ENCODE measurements at regions not wholly inside any gene's neighbourhood (a gene's known extent, or its start where the extent isn't known, plus 50 kb on each side); places are given as distances from the start of the nearest gene placed in this dataset.

GRCh38 chr5:18764161-18764560, 1129.9 kb downstream of the TAF11L14 start:
- Histone ChIP-seq H3K9me3 (ENCODE audit: control insufficient read depth in 2 of 2, insufficient read depth in 1 of 2, low read depth in 1 of 2, low read length in 1 of 2) (no peaks in the 10 kb centered on the region), H3K4me3 (ENCODE audit: low read depth in 1 of 2, low read length in 2 of 2) (no peak overlapping the region), H3K27me3 (ENCODE audit: control insufficient read depth in 1 of 2, insufficient read depth in 2 of 2, low read length in 2 of 2) (no peaks in the 10 kb centered on the region), H3K36me3 (ENCODE audit: control insufficient read depth in 2 of 2, insufficient read depth in 2 of 2, low read length in 1 of 2) (no peaks in the 10 kb centered on the region), H3K4me1 (ENCODE audit: control insufficient read depth in 2 of 2, insufficient read depth in 2 of 2, low read length in 1 of 2) (no peaks in the 10 kb centered on the region), H3K27ac (ENCODE audit: low read depth in 2 of 2, low read length in 1 of 2) (no peak overlapping the region)

GRCh38 chr5:18765304-18765703, 1131.0 kb downstream of the TAF11L14 start:
- H3K27ac ChIP-seq (ENCODE audit: low read depth in 2 of 2, low read length in 1 of 2) = no peak overlapping the region
- no peaks in the 10 kb centered on the region for H3K9me3 ChIP-seq (ENCODE audit: control insufficient read depth in 2 of 2, insufficient read depth in 1 of 2, low read depth in 1 of 2, low read length in 1 of 2)
- H3K27me3 ChIP-seq (ENCODE audit: control insufficient read depth in 1 of 2, insufficient read depth in 2 of 2, low read length in 2 of 2) = no peaks in the 10 kb centered on the region
- 96 to 97% methylated on average over 2 of the region's 2 CpGs for WGBS, 2 donors
- H3K36me3 ChIP-seq (ENCODE audit: control insufficient read depth in 2 of 2, insufficient read depth in 2 of 2, low read length in 1 of 2) = no peaks in the 10 kb centered on the region
- H3K4me3 ChIP-seq (ENCODE audit: low read depth in 1 of 2, low read length in 2 of 2) = no peak overlapping the region
- no peaks in the 10 kb centered on the region for H3K4me1 ChIP-seq (ENCODE audit: control insufficient read depth in 2 of 2, insufficient read depth in 2 of 2, low read length in 1 of 2)

GRCh38 chr5:18771097-18771610, 1136.9 kb downstream of the TAF11L14 start:
- Histone ChIP-seq H3K4me3 (ENCODE audit: low read depth in 1 of 2, low read length in 2 of 2) (no peak overlapping the region), H3K9me3 (ENCODE audit: control insufficient read depth in 2 of 2, insufficient read depth in 1 of 2, low read depth in 1 of 2, low read length in 1 of 2) (no peaks in the 10 kb centered on the region), H3K27ac (ENCODE audit: low read depth in 2 of 2, low read length in 1 of 2) (no peak overlapping the region), H3K4me1 (ENCODE audit: control insufficient read depth in 2 of 2, insufficient read depth in 2 of 2, low read length in 1 of 2) (no peaks in the 10 kb centered on the region), H3K27me3 (ENCODE audit: control insufficient read depth in 1 of 2, insufficient read depth in 2 of 2, low read length in 2 of 2) (no peaks in the 10 kb centered on the region), H3K36me3 (ENCODE audit: control insufficient read depth in 2 of 2, insufficient read depth in 2 of 2, low read length in 1 of 2) (no peaks in the 10 kb centered on the region)
- 67 to 69% methylated on average over 6 of the region's 6 CpGs for WGBS, 2 donors

- H3K4me3 ChIP-seq (ENCODE audit: low read depth in 1 of 2, low read length in 2 of 2) = no peak overlapping the region
- no peaks in the 10 kb centered on the region for H3K36me3 ChIP-seq (ENCODE audit: control insufficient read depth in 2 of 2, insufficient read depth in 2 of 2, low read length in 1 of 2)
- no peaks in the 10 kb centered on the region for H3K27me3 ChIP-seq (ENCODE audit: control insufficient read depth in 1 of 2, insufficient read depth in 2 of 2, low read length in 2 of 2)
- no peaks in the 10 kb centered on the region for H3K4me1 ChIP-seq (ENCODE audit: control insufficient read depth in 2 of 2, insufficient read depth in 2 of 2, low read length in 1 of 2)
- H3K27ac ChIP-seq (ENCODE audit: low read depth in 2 of 2, low read length in 1 of 2) = no peak overlapping the region
- no peaks in the 10 kb centered on the region for H3K9me3 ChIP-seq (ENCODE audit: control insufficient read depth in 2 of 2, insufficient read depth in 1 of 2, low read depth in 1 of 2, low read length in 1 of 2)
- WGBS, 2 donors = 21 to 29% methylated on average over 4 of the region's 4 CpGs
These were observed 1138.2 kb downstream of the TAF11L14 start for GRCh38 chr5:18772475-18772874.

- 66 to 72% methylated on average over 1 of the region's 1 CpG for WGBS, 2 donors
- no peaks in the 10 kb centered on the region for H3K4me1 ChIP-seq (ENCODE audit: control insufficient read depth in 2 of 2, insufficient read depth in 2 of 2, low read length in 1 of 2)
- no peaks in the 10 kb centered on the region for H3K27me3 ChIP-seq (ENCODE audit: control insufficient read depth in 1 of 2, insufficient read depth in 2 of 2, low read length in 2 of 2)
- H3K9me3 ChIP-seq (ENCODE audit: control insufficient read depth in 2 of 2, insufficient read depth in 1 of 2, low read depth in 1 of 2, low read length in 1 of 2) = no peaks in the 10 kb centered on the region
- no peaks in the 10 kb centered on the region for H3K36me3 ChIP-seq (ENCODE audit: control insufficient read depth in 2 of 2, insufficient read depth in 2 of 2, low read length in 1 of 2)
- H3K27ac ChIP-seq (ENCODE audit: low read depth in 2 of 2, low read length in 1 of 2) = no peak overlapping the region
- H3K4me3 ChIP-seq (ENCODE audit: low read depth in 1 of 2, low read length in 2 of 2) = no peak overlapping the region
These were observed 1144.0 kb downstream of the TAF11L14 start for GRCh38 chr5:18778225-18778624.

GRCh38 chr5:18789218-18789998, 1155.1 kb downstream of the TAF11L14 start:
- 86 to 98% methylated on average over 1 of the region's 1 CpG for WGBS, 2 donors
- Histone ChIP-seq H3K36me3 (ENCODE audit: control insufficient read depth in 2 of 2, insufficient read depth in 2 of 2, low read length in 1 of 2) (no peaks in the 10 kb centered on the region), H3K27ac (ENCODE audit: low read depth in 2 of 2, low read length in 1 of 2) (no peak overlapping the region), H3K9me3 (ENCODE audit: control insufficient read depth in 2 of 2, insufficient read depth in 1 of 2, low read depth in 1 of 2, low read length in 1 of 2) (peaks cover 3 to 5% of the 10 kb centered on the region in 2 donors), H3K4me1 (ENCODE audit: control insufficient read depth in 2 of 2, insufficient read depth in 2 of 2, low read length in 1 of 2) (no peaks in the 10 kb centered on the region), H3K27me3 (ENCODE audit: control insufficient read depth in 1 of 2, insufficient read depth in 2 of 2, low read length in 2 of 2) (no peaks in the 10 kb centered on the region), H3K4me3 (ENCODE audit: low read depth in 1 of 2, low read length in 2 of 2) (no peak overlapping the region)

GRCh38 chr5:18792145-18792544, 1157.9 kb downstream of the TAF11L14 start:
- 66 to 70% methylated on average over 6 of the region's 6 CpGs for WGBS, 2 donors
- Histone ChIP-seq H3K27me3 (ENCODE audit: control insufficient read depth in 1 of 2, insufficient read depth in 2 of 2, low read length in 2 of 2) (no peaks in the 10 kb centered on the region), H3K4me3 (ENCODE audit: low read depth in 1 of 2, low read length in 2 of 2) (no peak overlapping the region), H3K36me3 (ENCODE audit: control insufficient read depth in 2 of 2, insufficient read depth in 2 of 2, low read length in 1 of 2) (no peaks in the 10 kb centered on the region), H3K27ac (ENCODE audit: low read depth in 2 of 2, low read length in 1 of 2) (no peak overlapping the region), H3K4me1 (ENCODE audit: control insufficient read depth in 2 of 2, insufficient read depth in 2 of 2, low read length in 1 of 2) (no peaks in the 10 kb centered on the region), H3K9me3 (ENCODE audit: control insufficient read depth in 2 of 2, insufficient read depth in 1 of 2, low read depth in 1 of 2, low read length in 1 of 2) (peaks cover 3 to 5% of the 10 kb centered on the region in 2 donors)

GRCh38 chr5:18797222-18797621, 1163.0 kb downstream of the TAF11L14 start:
- no peak overlapping the region for H3K27ac ChIP-seq (ENCODE audit: low read depth in 2 of 2, low read length in 1 of 2)
- 55 to 58% methylated on average over 5 of the region's 5 CpGs for whole genome bisulfite sequencing, 2 donors
- no peaks in the 10 kb centered on the region for H3K4me1 ChIP-seq (ENCODE audit: control insufficient read depth in 2 of 2, insufficient read depth in 2 of 2, low read length in 1 of 2)

GRCh38 chr5:18798058-18798457, 1163.8 kb downstream of the TAF11L14 start:
- Histone ChIP-seq H3K27me3 (ENCODE audit: control insufficient read depth in 1 of 2, insufficient read depth in 2 of 2, low read length in 2 of 2) (no peaks in the 10 kb centered on the region), H3K4me3 (ENCODE audit: low read depth in 1 of 2, low read length in 2 of 2) (no peak overlapping the region), H3K36me3 (ENCODE audit: control insufficient read depth in 2 of 2, insufficient read depth in 2 of 2, low read length in 1 of 2) (no peaks in the 10 kb centered on the region), H3K27ac (ENCODE audit: low read depth in 2 of 2, low read length in 1 of 2) (no peak overlapping the region), H3K4me1 (ENCODE audit: control insufficient read depth in 2 of 2, insufficient read depth in 2 of 2, low read length in 1 of 2) (no peaks in the 10 kb centered on the region), H3K9me3 (ENCODE audit: control insufficient read depth in 2 of 2, insufficient read depth in 1 of 2, low read depth in 1 of 2, low read length in 1 of 2) (peaks cover 0 to 3% of the 10 kb centered on the region in 2 donors)
- WGBS, 2 donors = 54 to 60% methylated on average over 3 of the region's 3 CpGs

More at GRCh38 chr5:18797222-18797621, 1163.0 kb downstream of the TAF11L14 start:
- Histone ChIP-seq H3K9me3 (ENCODE audit: control insufficient read depth in 2 of 2, insufficient read depth in 1 of 2, low read depth in 1 of 2, low read length in 1 of 2) (peaks cover 3 to 5% of the 10 kb centered on the region in 2 donors), H3K27me3 (ENCODE audit: control insufficient read depth in 1 of 2, insufficient read depth in 2 of 2, low read length in 2 of 2) (no peaks in the 10 kb centered on the region), H3K4me3 (ENCODE audit: low read depth in 1 of 2, low read length in 2 of 2) (no peak overlapping the region), H3K36me3 (ENCODE audit: control insufficient read depth in 2 of 2, insufficient read depth in 2 of 2, low read length in 1 of 2) (no peaks in the 10 kb centered on the region)

Data from esophagus (tissue), 2 donors.